Uterus (tissue), 2 donors: ENCODE measurements at regions not wholly inside any gene's neighbourhood (a gene's known extent, or its start where the extent isn't known, plus 50 kb on each side); places are given as distances from the start of the nearest gene placed in this dataset.

ENCODE experiments used
- CTCF ChIP-seq, 4 experiments: fragments of 200-600 bp in 2 of 4; fragments of 450-650 bp in 2 of 4; sonication (generic) in 2 of 4; IDR thresholded peaks; one replicate each; pipeline ENCODE4 v1.5.1; 2016 to 2019; ENCODE audit warnings: antibody characterized with exemption in 4 of 4, mild to moderate bottlenecking in 2 of 4, moderate library complexity in 1 of 4
- POLR2A ChIP-seq, 2 donors: fragments of 450-650 bp; IDR thresholded peaks; one replicate each; pipeline ENCODE4 v1.6.1; 2016; ENCODE audit warnings: antibody characterized with exemption in 2 of 2, mild to moderate bottlenecking in 1 of 2, moderate library complexity in 1 of 2

- TF ChIP-seq CTCF (IDR thresholded peaks at IDR 0.05) (no peak), POLR2A (IDR thresholded peaks at IDR 0.05) (no peak)
Measured at GRCh38 chr4:124948976-124949597, 236.6 kb upstream of the ANKRD50 start.
